ENCODE measurements at regions not wholly inside any gene's neighbourhood (a gene's known extent, or its start where the extent isn't known, plus 50 kb on each side); places are given as distances from the start of the nearest gene placed in this dataset.

DNA sequence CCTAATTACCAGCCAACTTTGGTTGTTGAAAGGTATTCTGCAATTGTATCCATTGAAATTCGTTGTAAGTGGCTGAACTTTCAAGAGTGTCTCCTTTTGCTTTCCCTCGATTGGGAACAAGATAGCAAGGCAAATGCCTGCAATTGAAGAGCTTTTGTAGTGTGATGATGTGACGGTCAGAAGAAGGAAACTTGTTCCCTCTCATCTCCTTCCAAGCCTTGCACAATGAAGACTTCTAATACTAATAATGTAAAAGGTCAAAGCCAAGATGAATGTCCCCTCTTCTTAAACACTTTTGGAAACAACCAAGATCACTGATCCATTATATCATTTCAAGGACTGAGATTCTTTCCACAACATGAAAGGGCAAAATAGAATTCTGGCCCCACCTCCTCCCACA lies 101.9 kb upstream of the LMCD1 start:
- CTCF ChIA-PET = no interaction called here
- ATAC-seq = no peak

DNA sequence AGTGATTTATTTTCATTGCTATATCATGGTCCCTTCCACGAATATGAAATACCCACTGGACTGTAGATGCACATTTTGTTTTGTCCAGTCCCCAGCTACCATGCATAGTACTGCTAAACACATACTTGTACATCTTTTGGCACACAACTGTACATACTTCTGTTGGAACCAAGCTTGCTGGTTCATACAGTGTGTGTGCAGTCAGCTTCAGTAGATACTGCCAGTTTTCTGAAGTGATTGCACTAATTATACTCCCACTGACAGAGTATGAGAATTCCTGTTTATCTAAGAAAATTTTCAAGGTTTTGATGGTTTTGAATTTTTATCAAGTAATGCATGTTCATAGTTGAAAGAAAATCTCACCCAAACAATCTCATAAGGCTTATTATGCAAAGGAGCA lies 100.7 kb upstream of the LMCD1 start:
- Histone ChIP-seq H3K36me3 (ENCODE audit: control insufficient read depth, insufficient read depth, low read length) (no peaks in the 10 kb centered on the region), H3K9me3 (ENCODE audit: control insufficient read depth, insufficient read depth, low read depth, low read length) (no peaks in the 10 kb centered on the region), H3K27me3 (ENCODE audit: control insufficient read depth, insufficient read depth, low read length) (no peaks in the 10 kb centered on the region), H3K4me3 (ENCODE audit: low read depth in 2 of 2, low read length in 2 of 2) (no peak overlapping the region), H3K4me1 (ENCODE audit: control insufficient read depth, insufficient read depth, low read length) (no peaks in the 10 kb centered on the region), H3K27ac (ENCODE audit: low read length) (no peak overlapping the region)
- ATAC-seq (no peak), DNase-seq (ENCODE audit: low read depth, low spot score) (no peak)
- CTCF ChIA-PET = no interaction called here
- POLR2A ChIA-PET = no interaction called here
- TF ChIP-seq POLR2AphosphoS5 (IDR thresholded peaks at IDR 0.05; ENCODE audit: low read depth, low read length) (no peak), SIN3A (IDR thresholded peaks at IDR 0.05; ENCODE audit: borderline replicate concordance, insufficient read depth, low read depth, low read length) (no peak), TCF7L2 (IDR thresholded peaks at IDR 0.05; ENCODE audit: low read depth, low read length) (no peak)
- TF ChIP-seq, protein P1, sequence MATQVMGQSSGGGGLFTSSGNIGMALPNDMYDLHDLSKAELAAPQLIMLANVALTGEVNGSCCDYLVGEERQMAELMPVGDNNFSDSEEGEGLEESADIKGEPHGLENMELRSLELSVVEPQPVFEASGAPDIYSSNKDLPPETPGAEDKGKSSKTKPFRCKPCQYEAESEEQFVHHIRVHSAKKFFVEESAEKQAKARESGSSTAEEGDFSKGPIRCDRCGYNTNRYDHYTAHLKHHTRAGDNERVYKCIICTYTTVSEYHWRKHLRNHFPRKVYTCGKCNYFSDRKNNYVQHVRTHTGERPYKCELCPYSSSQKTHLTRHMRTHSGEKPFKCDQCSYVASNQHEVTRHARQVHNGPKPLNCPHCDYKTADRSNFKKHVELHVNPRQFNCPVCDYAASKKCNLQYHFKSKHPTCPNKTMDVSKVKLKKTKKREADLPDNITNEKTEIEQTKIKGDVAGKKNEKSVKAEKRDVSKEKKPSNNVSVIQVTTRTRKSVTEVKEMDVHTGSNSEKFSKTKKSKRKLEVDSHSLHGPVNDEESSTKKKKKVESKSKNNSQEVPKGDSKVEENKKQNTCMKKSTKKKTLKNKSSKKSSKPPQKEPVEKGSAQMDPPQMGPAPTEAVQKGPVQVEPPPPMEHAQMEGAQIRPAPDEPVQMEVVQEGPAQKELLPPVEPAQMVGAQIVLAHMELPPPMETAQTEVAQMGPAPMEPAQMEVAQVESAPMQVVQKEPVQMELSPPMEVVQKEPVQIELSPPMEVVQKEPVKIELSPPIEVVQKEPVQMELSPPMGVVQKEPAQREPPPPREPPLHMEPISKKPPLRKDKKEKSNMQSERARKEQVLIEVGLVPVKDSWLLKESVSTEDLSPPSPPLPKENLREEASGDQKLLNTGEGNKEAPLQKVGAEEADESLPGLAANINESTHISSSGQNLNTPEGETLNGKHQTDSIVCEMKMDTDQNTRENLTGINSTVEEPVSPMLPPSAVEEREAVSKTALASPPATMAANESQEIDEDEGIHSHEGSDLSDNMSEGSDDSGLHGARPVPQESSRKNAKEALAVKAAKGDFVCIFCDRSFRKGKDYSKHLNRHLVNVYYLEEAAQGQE (IDR thresholded peaks at IDR 0.05; ENCODE audit: insufficient read depth in 1 of 2, low read depth in 2 of 2, low read length in 1 of 2) = no peak
- TF ChIP-seq, protein P2, sequence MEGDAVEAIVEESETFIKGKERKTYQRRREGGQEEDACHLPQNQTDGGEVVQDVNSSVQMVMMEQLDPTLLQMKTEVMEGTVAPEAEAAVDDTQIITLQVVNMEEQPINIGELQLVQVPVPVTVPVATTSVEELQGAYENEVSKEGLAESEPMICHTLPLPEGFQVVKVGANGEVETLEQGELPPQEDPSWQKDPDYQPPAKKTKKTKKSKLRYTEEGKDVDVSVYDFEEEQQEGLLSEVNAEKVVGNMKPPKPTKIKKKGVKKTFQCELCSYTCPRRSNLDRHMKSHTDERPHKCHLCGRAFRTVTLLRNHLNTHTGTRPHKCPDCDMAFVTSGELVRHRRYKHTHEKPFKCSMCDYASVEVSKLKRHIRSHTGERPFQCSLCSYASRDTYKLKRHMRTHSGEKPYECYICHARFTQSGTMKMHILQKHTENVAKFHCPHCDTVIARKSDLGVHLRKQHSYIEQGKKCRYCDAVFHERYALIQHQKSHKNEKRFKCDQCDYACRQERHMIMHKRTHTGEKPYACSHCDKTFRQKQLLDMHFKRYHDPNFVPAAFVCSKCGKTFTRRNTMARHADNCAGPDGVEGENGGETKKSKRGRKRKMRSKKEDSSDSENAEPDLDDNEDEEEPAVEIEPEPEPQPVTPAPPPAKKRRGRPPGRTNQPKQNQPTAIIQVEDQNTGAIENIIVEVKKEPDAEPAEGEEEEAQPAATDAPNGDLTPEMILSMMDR (IDR thresholded peaks at IDR 0.05) = no peak
- in situ Hi-C loops (cut with HindIII; ENCODE audit: low pct_unique_long_range_greater_than_20kb, low sequenced_read_pairs) = no loop called here
- intact Hi-C loops (cut with micrococcal nuclease; ENCODE audit: unreplicated experiment) = no loop called here
- no TSS peak for BruUV-seq (replicated peaks)

More for the DNA sequence above, 101.9 kb upstream of the LMCD1 start:
- Histone ChIP-seq H3K27ac (ENCODE audit: low read length) (no peak overlapping the region), H3K36me3 (ENCODE audit: control insufficient read depth, insufficient read depth, low read length) (no peaks in the 10 kb centered on the region), H3K9me3 (ENCODE audit: control insufficient read depth, insufficient read depth, low read depth, low read length) (no peaks in the 10 kb centered on the region), H3K4me3 (ENCODE audit: low read depth in 2 of 2, low read length in 2 of 2) (no peak overlapping the region), H3K4me1 (ENCODE audit: control insufficient read depth, insufficient read depth, low read length) (no peaks in the 10 kb centered on the region), H3K27me3 (ENCODE audit: control insufficient read depth, insufficient read depth, low read length) (no peaks in the 10 kb centered on the region)
- BruUV-seq (replicated peaks) = no TSS peak
- intact Hi-C loops (cut with micrococcal nuclease; ENCODE audit: unreplicated experiment) (no loop called here), in situ Hi-C loops (cut with HindIII; ENCODE audit: low pct_unique_long_range_greater_than_20kb, low sequenced_read_pairs) (no loop called here)
- TF ChIP-seq, protein P1 (IDR thresholded peaks at IDR 0.05; ENCODE audit: insufficient read depth in 1 of 2, low read depth in 2 of 2, low read length in 1 of 2) = no peak
- TF ChIP-seq, protein P2 (IDR thresholded peaks at IDR 0.05) = no peak
- TF ChIP-seq POLR2AphosphoS5 (IDR thresholded peaks at IDR 0.05; ENCODE audit: low read depth, low read length) = no peak
- no peak for TF ChIP-seq TCF7L2 (IDR thresholded peaks at IDR 0.05; ENCODE audit: low read depth, low read length)
- no peak for TF ChIP-seq SIN3A (IDR thresholded peaks at IDR 0.05; ENCODE audit: borderline replicate concordance, insufficient read depth, low read depth, low read length)
- DNase-seq (ENCODE audit: low read depth, low spot score) = no peak
- POLR2A ChIA-PET = no interaction called here
